GM12864 (cell line): ENCODE measurements at regions not wholly inside any gene's neighbourhood (a gene's known extent, or its start where the extent isn't known, plus 50 kb on each side); places are given as distances from the start of the nearest gene placed in this dataset.

ENCODE experiments used
- DNase-seq: peaks from one replicate; pipeline ENCODE4 v3.0.0-alpha.2; 2011; ENCODE audit warnings: low read depth
- H3K4me3 ChIP-seq: 2 replicates; pipeline ENCODE4 v1.5.1; 2011; ENCODE audit warnings: mild to moderate bottlenecking, low read depth, low read length, control low read depth
- TF ChIP-seq, protein P1 (sequence below): IDR thresholded peaks from 2 replicates; pipeline ENCODE4 v1.5.1; 2011; ENCODE audit warnings: low read depth, mild to moderate bottlenecking, moderate library complexity, low read length, control low read depth, inconsistent platforms; ENCODE audit errors: missing control alignments

DNA sequence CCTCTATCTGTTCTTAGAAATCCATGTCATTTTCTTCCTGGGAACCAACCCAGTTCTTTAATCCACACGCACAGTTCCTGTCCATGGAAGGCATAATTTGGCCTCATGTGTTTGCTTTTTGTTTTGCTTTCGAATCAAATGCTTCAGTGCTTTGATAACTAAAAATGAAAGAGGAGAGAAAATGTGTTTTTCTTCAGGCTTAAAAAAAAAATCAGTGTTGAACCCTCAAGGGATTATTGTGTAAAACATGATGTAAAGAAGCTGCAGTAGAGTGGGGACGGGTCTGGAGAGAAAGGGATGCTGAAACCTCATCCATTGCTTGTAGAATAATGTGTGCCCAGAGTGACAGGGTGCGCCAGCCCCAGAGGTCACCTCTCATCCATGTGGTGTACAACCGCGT is 197.5 kb upstream of the JARID2 start:
- no peak overlapping the region for H3K4me3 ChIP-seq
- TF ChIP-seq, protein P1, sequence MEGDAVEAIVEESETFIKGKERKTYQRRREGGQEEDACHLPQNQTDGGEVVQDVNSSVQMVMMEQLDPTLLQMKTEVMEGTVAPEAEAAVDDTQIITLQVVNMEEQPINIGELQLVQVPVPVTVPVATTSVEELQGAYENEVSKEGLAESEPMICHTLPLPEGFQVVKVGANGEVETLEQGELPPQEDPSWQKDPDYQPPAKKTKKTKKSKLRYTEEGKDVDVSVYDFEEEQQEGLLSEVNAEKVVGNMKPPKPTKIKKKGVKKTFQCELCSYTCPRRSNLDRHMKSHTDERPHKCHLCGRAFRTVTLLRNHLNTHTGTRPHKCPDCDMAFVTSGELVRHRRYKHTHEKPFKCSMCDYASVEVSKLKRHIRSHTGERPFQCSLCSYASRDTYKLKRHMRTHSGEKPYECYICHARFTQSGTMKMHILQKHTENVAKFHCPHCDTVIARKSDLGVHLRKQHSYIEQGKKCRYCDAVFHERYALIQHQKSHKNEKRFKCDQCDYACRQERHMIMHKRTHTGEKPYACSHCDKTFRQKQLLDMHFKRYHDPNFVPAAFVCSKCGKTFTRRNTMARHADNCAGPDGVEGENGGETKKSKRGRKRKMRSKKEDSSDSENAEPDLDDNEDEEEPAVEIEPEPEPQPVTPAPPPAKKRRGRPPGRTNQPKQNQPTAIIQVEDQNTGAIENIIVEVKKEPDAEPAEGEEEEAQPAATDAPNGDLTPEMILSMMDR: no peak
- DNase-seq: no peak

DNA sequence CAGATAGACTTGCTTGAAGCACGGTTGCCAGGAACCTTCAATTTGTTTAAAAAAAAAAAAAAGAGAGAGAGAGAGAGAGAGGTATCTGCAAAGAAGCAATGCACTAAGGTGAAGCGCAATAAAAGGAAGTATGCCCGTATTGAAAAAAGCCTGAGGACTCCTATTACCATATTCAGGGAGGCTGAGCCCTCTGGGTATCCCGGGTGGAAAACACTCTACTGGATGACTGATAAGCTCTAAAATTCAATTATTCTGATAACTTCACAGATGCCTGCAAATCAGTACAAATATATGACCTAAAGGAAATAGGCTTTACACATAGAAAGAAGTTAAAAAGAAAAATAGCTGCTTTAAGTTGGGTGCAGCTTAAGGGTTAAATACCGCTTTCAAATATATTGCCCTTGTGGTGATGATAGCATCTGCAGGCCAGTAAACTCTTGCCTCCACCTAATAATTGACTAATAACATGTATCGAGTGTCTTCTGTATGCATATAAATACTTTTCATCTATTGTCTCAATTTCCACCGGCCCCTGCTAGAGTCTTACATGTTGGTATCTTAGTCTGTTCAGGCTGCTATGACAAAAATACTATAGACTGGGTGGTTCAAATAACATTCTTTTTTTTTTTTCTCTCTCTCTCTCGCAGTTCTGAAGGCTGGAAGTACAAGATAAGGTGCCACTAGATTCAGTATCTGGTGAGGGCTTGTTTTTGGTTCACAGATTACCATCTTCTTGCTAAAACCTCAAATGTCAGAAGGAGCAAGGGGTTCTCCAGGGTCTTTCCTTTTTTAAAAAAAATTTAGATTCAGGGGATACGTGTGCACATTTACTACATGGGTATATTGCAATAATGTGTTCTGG is 187.4 kb upstream of the JARID2 start:
- TF ChIP-seq, protein P1: no peak
- no peak for DNase-seq

DNA sequence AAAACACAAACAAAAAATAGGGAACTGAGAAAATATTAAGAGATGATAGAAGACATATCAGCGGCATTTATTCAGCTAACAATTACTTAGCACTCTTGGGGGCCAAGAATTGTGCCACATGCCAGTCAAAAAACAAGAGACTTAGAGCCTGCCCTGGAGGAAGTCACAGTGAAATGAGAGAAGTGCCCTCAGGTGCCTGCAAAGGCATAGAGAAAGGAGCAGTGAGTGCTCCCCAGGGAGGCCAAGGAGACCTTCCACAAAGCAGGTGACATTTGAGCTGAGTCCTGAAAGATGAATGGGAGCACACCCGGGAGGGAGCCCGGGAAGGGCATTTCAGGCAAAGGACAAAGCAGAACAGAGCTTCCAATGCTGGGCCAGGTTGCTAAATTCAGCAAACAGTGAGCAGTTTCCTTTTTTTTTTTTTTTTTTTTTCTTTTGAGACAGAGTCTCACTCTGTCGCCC is 184.7 kb upstream of the JARID2 start:
- no peak for DNase-seq
- TF ChIP-seq, protein P1: no peak
- H3K4me3 ChIP-seq: no peak overlapping the region

More for the DNA sequence above, 187.4 kb upstream of the JARID2 start:
- H3K4me3 ChIP-seq: no peak overlapping the region

DNA sequence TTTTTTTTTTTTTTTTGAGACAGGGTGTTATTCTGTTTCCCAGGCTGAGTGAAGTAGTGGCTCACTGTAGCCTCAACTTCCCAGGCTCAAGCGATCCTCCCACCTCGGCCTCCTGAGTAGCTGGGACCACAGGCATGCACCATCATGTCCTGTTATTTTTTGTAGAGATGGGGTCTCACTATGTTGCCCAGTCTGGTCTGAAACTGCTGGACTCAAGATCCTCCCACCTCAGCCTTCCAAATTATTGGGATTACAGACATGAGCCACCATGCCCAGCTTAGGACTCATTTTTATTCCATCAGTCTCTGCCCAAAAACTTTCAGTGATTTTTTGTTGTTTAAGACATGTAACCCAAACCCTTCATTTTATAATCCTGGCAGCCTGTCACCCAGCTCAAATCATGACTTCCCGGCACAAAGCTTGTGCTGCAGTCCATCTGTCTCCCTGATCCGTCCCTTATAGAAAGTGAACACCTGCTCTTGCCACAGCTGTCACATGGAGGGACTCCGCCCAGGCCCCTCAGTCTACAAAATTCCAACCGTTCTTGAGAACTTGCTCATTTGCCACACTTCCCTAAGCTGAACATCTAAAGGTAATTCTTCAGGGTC is 183.9 kb upstream of the JARID2 start:
- TF ChIP-seq, protein P1: no peak
- DNase-seq: no peak

DNA sequence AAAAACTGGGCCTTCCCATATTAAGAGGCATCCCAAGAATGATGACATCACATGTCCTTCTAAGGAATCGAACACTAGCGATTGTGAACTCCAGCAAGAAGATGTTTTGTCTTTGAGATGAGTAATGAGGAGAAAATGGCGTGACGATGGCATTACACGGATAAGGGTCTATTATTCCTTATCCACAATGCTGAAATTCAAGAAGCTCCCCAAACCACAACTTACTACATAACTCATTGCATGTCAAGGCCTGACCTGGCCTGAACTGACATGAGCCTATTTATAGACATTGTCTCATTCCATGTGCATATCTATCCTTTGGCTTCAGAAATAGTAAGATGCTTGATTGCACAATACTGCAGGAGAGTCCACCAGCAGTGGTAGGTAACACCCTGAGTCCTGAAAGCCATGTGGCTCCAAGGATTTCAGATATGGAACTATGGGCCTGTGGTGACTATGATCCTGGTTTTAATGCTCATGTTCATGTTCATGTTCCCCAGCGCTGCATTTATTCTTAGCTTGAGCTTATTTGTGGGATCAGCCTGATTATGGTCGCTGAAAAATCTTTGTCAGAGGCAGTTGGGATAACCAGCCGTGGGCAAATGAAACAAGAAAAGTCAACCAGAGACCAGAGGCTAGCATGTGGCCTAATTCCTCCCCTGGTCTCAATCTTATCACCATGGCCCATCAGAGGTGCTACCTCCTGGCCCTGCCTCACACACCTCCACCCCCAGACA is 183.2 kb upstream of the JARID2 start:
- H3K4me3 ChIP-seq: no peak overlapping the region

More for the DNA sequence above, 183.9 kb upstream of the JARID2 start:
- H3K4me3 ChIP-seq: no peak overlapping the region

DNA sequence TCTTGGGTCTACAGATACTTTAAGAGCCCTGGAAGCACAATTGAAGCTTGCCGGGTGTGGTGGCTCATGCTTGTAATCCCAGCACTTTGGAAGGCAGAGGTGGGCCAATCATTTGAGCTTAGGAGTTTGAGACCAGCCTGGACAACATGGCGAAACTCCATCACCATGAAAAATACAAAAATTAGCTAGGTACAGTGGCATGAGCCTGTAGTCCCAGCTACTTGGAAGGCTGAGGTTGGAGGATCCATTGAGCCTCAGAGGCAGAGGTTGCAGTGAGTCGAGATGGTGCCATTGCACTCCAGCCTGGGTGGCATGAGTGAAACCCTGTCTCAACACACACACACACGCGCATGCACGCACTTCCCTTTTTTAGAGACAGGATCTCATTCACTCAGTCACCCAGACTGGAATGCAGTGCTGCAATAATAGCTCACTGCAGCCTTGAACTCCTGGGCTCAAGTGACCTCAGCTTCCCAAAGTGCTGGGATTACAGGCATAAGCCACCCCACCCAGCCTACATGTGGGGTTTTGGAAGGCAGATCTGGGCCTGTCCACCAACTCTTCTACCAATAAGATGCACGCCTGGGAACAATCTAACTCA is 182.5 kb upstream of the JARID2 start:
- TF ChIP-seq, protein P1: no peak

More for the DNA sequence above, 183.2 kb upstream of the JARID2 start:
- TF ChIP-seq, protein P1: no peak
- no peak for DNase-seq

More for the DNA sequence above, 182.5 kb upstream of the JARID2 start:
- DNase-seq: no peak
- no peak overlapping the region for H3K4me3 ChIP-seq
